ENCODE measurements at regions not wholly inside any gene's neighbourhood (a gene's known extent, or its start where the extent isn't known, plus 50 kb on each side); places are given as distances from the start of the nearest gene placed in this dataset.

GRCh38 chrX:68932611-68933010, 103.8 kb downstream of the EFNB1 start:
- TF ChIP-seq POLR2A (IDR thresholded peaks at IDR 0.05) (no peak), CTCF (IDR thresholded peaks at IDR 0.05) (no peak)
